HEK293 (cell line): ENCODE measurements at regions not wholly inside any gene's neighbourhood (a gene's known extent, or its start where the extent isn't known, plus 50 kb on each side); places are given as distances from the start of the nearest gene placed in this dataset.

Experiments used
- CTCF ChIA-PET: fragments of 350-600 bp; formaldehyde crosslinking; extraction: SDS; loops from one replicate; lab custom pipeline; 2021; ENCODE audit warnings: antibody characterized with exemption; lab: Yijun Ruan, JAX
- POLR2A ChIA-PET: fragments of 300-600 bp; formaldehyde crosslinking; extraction: SDS; loops from one replicate; lab custom pipeline; 2020; ENCODE audit warnings: antibody characterized with exemption, inconsistent platforms; lab: Yijun Ruan, JAX
- H3K27ac ChIP-seq: fragments of 200-500 bp; sonication (Bioruptor generic); 2 replicates; pipeline ENCODE4 v1.5.1; 2014; ENCODE audit warnings: low read depth, low read length, control low read depth, inconsistent platforms; ENCODE audit errors: extremely low read depth
- H3K36me3 ChIP-seq, 2 experiments: fragments of 200-500 bp in 1 of 2; sonication (Bioruptor generic) in 1 of 2; 1 replicate in 1 of 2; 2 replicates in 1 of 2; pipeline ENCODE4 v1.5.1; 2014 to 2017; ENCODE audit warnings: inconsistent platforms in 2 of 2, low read length in 2 of 2; ENCODE audit not compliant: control insufficient read depth in 2 of 2, insufficient read depth in 1 of 2
- H3K4me1 ChIP-seq: fragments of 200-500 bp; sonication (Bioruptor generic); 2 replicates; pipeline ENCODE4 v1.5.1; 2014; ENCODE audit warnings: mild to moderate bottlenecking, low read length, inconsistent platforms; ENCODE audit not compliant: control insufficient read depth, insufficient read depth
- H3K4me3 ChIP-seq: 2 replicates; pipeline ENCODE4 v1.5.1; 2011; ENCODE audit warnings: low read depth, mild to moderate bottlenecking, control low read depth, low read length, moderate library complexity
- H3K9me3 ChIP-seq: fragments of 200-500 bp; sonication (Bioruptor generic); 2 replicates; pipeline ENCODE4 v1.5.1; 2014; ENCODE audit warnings: low read depth, low read length, inconsistent platforms; ENCODE audit not compliant: control insufficient read depth, insufficient read depth
- BCL6B ChIP-seq: fragments of 450-650 bp; formaldehyde crosslinking; IDR thresholded peaks from 2 replicates; pipeline ENCODE4 v1.5.1; 2017; ENCODE audit warnings: missing biosample characterization, missing genetic modification characterization
- CTCF ChIP-seq: fragments of 450-650 bp; formaldehyde crosslinking; IDR thresholded peaks from 2 replicates; pipeline ENCODE4 v1.5.1; 2016; ENCODE audit warnings: missing biosample characterization, missing genetic modification characterization
- ELK4 ChIP-seq: IDR thresholded peaks from 2 replicates; pipeline ENCODE4 v1.6.1; 2011; ENCODE audit warnings: mild to moderate bottlenecking, low read depth, low read length, borderline replicate concordance
- FEZF1 ChIP-seq: fragments of 450-650 bp; formaldehyde crosslinking; IDR thresholded peaks from 2 replicates; pipeline ENCODE4 v1.5.1; 2016; ENCODE audit warnings: missing biosample characterization, missing genetic modification characterization
- GLI2 ChIP-seq: fragments of 450-650 bp; formaldehyde crosslinking; IDR thresholded peaks from 2 replicates; pipeline ENCODE4; 2017; ENCODE audit warnings: missing biosample characterization, missing genetic modification characterization, low read depth, borderline replicate concordance
- MEIS1 ChIP-seq: sonication (generic); formaldehyde crosslinking; IDR thresholded peaks from 2 replicates; pipeline ENCODE4 v1.8.1; 2022; ENCODE audit warnings: missing genetic modification reagents, mild to moderate bottlenecking, borderline replicate concordance
- MZF1 ChIP-seq: fragments of 450-650 bp; formaldehyde crosslinking; IDR thresholded peaks from 2 replicates; pipeline ENCODE4 v1.5.1; 2017; ENCODE audit warnings: missing biosample characterization, missing genetic modification characterization, borderline replicate concordance
- ZBTB1 ChIP-seq: fragments of 450-650 bp; formaldehyde crosslinking; IDR thresholded peaks from 2 replicates; pipeline ENCODE4 v1.5.1; 2016; ENCODE audit warnings: missing biosample characterization, missing genetic modification characterization
- ZBTB20 ChIP-seq: fragments of 450-650 bp; formaldehyde crosslinking; IDR thresholded peaks from 2 replicates; pipeline ENCODE4 v1.5.1; 2016; ENCODE audit warnings: missing biosample characterization, missing genetic modification characterization
- ZBTB8A ChIP-seq: fragments of 450-650 bp; formaldehyde crosslinking; IDR thresholded peaks from 2 replicates; pipeline ENCODE4 v1.5.1; 2016; ENCODE audit warnings: missing biosample characterization, missing genetic modification characterization
- ZNF146 ChIP-seq: fragments of 450-650 bp; formaldehyde crosslinking; IDR thresholded peaks from 2 replicates; pipeline ENCODE4 v1.5.1; 2016; ENCODE audit warnings: missing biosample characterization, missing genetic modification characterization
- ZNF2 ChIP-seq: fragments of 450-650 bp; formaldehyde crosslinking; IDR thresholded peaks from 2 replicates; pipeline ENCODE4 v1.5.1; 2016; ENCODE audit warnings: missing biosample characterization, missing genetic modification characterization
- ZNF274 ChIP-seq, 2 experiments: fragments of 200-500 bp in 1 of 2; fragments of 450-650 bp in 1 of 2; sonication (Bioruptor generic) in 1 of 2; formaldehyde crosslinking in 1 of 2; IDR thresholded peaks; 2 replicates each; pipeline versions ENCODE4 v1.5.1 to v1.6.1; 2014 to 2016; ENCODE audit warnings: borderline replicate concordance in 1 of 2, inconsistent platforms in 1 of 2, low read length in 1 of 2, missing biosample characterization in 1 of 2, missing genetic modification characterization in 1 of 2
- ZNF366 ChIP-seq: fragments of 450-650 bp; formaldehyde crosslinking; conservative IDR thresholded peaks from 2 replicates; pipeline ENCODE4 v1.5.1; 2016; ENCODE audit warnings: missing biosample characterization, missing genetic modification characterization
- ZNF37A ChIP-seq: fragments of 450-650 bp; IDR thresholded peaks from 2 replicates; pipeline ENCODE4 v1.5.1; 2018; ENCODE audit warnings: missing biosample characterization, missing genetic modification characterization
- ZNF423 ChIP-seq: fragments of 450-650 bp; formaldehyde crosslinking; IDR thresholded peaks from 2 replicates; pipeline ENCODE4 v1.5.1; 2016; ENCODE audit warnings: missing biosample characterization, missing genetic modification characterization
- ZNF449 ChIP-seq: fragments of 450-650 bp; formaldehyde crosslinking; IDR thresholded peaks from 2 replicates; pipeline ENCODE4 v1.5.1; 2017; ENCODE audit warnings: missing biosample characterization, mild to moderate bottlenecking, missing genetic modification characterization, moderate library complexity
- ZNF518A ChIP-seq: fragments of 450-650 bp; formaldehyde crosslinking; conservative IDR thresholded peaks from 2 replicates; pipeline ENCODE4 v1.5.1; 2016; ENCODE audit warnings: low read depth, missing biosample characterization, missing genetic modification characterization
- ZNF704 ChIP-seq: fragments of 450-650 bp; formaldehyde crosslinking; IDR thresholded peaks from 2 replicates; pipeline ENCODE4 v1.5.1; 2016; ENCODE audit warnings: missing biosample characterization, missing genetic modification characterization

- CTCF ChIA-PET = interaction anchor here (1.2 kb wide), 1 partner anchor 75 kb away, joined by 3 read pairs; no protein-coding TSS in a partner anchor
Observed at GRCh38 chr6:150492941-150493340, 106.7 kb upstream of the PLEKHG1 start.

More at GRCh38 chr6:150492941-150493340, 106.7 kb upstream of the PLEKHG1 start:
- TF ChIP-seq MZF1 (tag by site-specific recombination) (no peak), GLI2 (tag by site-specific recombination) (no peak), FEZF1 (tag by site-specific recombination) (no peak), ZNF449 (tag by site-specific recombination) (no peak), ZBTB8A (tag by site-specific recombination) (no peak), ZNF37A (no peak), MEIS1 (CRISPR knock-in tag) (no peak), ZNF2 (tag by site-specific recombination) (no peak), CTCF (no peak), ZBTB1 (no peak), ZNF423 (no peak), ZNF146 (tag by site-specific recombination) (no peak), ZBTB20 (tag by site-specific recombination) (no peak), BCL6B (tag by site-specific recombination) (no peak), ZNF366 (tag by site-specific recombination) (no peak), ELK4 (no peak), ZNF518A (tag by site-specific recombination) (no peak), ZNF274 (IDR thresholded peaks at IDR 0.05; ENCODE audit: low read length) (no peak), ZNF274 (tag by site-specific recombination; IDR thresholded peaks at IDR 0.05; ENCODE audit: borderline replicate concordance) (no peak), ZNF704 (no peak)
- Histone ChIP-seq H3K9me3 (no peaks in the 10 kb centered on the region), H3K4me3 (no peak overlapping the region), H3K27ac (no peak overlapping the region), H3K36me3 (no peaks in the 10 kb centered on the region), H3K4me1 (no peaks in the 10 kb centered on the region)
- POLR2A ChIA-PET = no interaction called here
